ENCODE measurements at regions not wholly inside any gene's neighbourhood (a gene's known extent, or its start where the extent isn't known, plus 50 kb on each side); places are given as distances from the start of the nearest gene placed in this dataset.

- no peak for DNase-seq (ENCODE audit: low read depth in 4 of 4, low spot score in 3 of 4)
Observed at GRCh38 chr2:57886161-57886786, 160.3 kb upstream of the VRK2 start.

- DNase-seq (ENCODE audit: low read depth in 4 of 4, low spot score in 3 of 4): no peak
Observed at GRCh38 chr2:57888463-57888862, 158.1 kb upstream of the VRK2 start.

GRCh38 chr2:57890464-57890863 lies 156.1 kb upstream of the VRK2 start:
- no peak for DNase-seq (ENCODE audit: low read depth in 4 of 4, low spot score in 3 of 4)

- no peak for DNase-seq (ENCODE audit: low read depth in 4 of 4, low spot score in 3 of 4)
Observed at GRCh38 chr2:57891086-57891712, 155.4 kb upstream of the VRK2 start.

- no peak for DNase-seq (ENCODE audit: low read depth in 4 of 4, low spot score in 3 of 4)
Observed at GRCh38 chr2:57892920-57893319, 153.7 kb upstream of the VRK2 start.

GRCh38 chr2:57893347-57893746 lies 153.3 kb upstream of the VRK2 start:
- DNase-seq (ENCODE audit: low read depth in 4 of 4, low spot score in 3 of 4): no peak

GRCh38 chr2:57893786-57894185 lies 152.8 kb upstream of the VRK2 start:
- no peak for DNase-seq (ENCODE audit: low read depth in 4 of 4, low spot score in 3 of 4)

- no peak for DNase-seq (ENCODE audit: low read depth in 4 of 4, low spot score in 3 of 4)
Observed at GRCh38 chr2:57894381-57894780, 152.2 kb upstream of the VRK2 start.

GRCh38 chr2:57897920-57898319 lies 148.7 kb upstream of the VRK2 start:
- no peak for DNase-seq (ENCODE audit: low read depth in 4 of 4, low spot score in 3 of 4)

GRCh38 chr2:57899898-57900297 lies 146.7 kb upstream of the VRK2 start:
- no peak for DNase-seq (ENCODE audit: low read depth in 4 of 4, low spot score in 3 of 4)

- no peak for DNase-seq (ENCODE audit: low read depth in 4 of 4, low spot score in 3 of 4)
Observed at GRCh38 chr2:57902578-57902977, 144.0 kb upstream of the VRK2 start.

GRCh38 chr2:57906152-57906732 lies 140.4 kb upstream of the VRK2 start:
- peak in 2 of 4 donors; percentile 18 to 25 for DNase-seq (ENCODE audit: low read depth in 4 of 4, low spot score in 3 of 4)

- no peak for DNase-seq (ENCODE audit: low read depth in 4 of 4, low spot score in 3 of 4)
Observed at GRCh38 chr2:57907411-57907810, 139.2 kb upstream of the VRK2 start.

GRCh38 chr2:57908736-57909161 lies 137.9 kb upstream of the VRK2 start:
- no peak for DNase-seq (ENCODE audit: low read depth in 4 of 4, low spot score in 3 of 4)

- no peak for DNase-seq (ENCODE audit: low read depth in 4 of 4, low spot score in 3 of 4)
Observed at GRCh38 chr2:57918126-57918525, 128.5 kb upstream of the VRK2 start.

- DNase-seq (ENCODE audit: low read depth in 4 of 4, low spot score in 3 of 4): no peak
Observed at GRCh38 chr2:57920342-57920939, 126.2 kb upstream of the VRK2 start.

- DNase-seq (ENCODE audit: low read depth in 4 of 4, low spot score in 3 of 4): no peak
Observed at GRCh38 chr2:57934659-57935058, 111.9 kb upstream of the VRK2 start.

GRCh38 chr2:57936216-57936615 lies 110.4 kb upstream of the VRK2 start:
- DNase-seq (ENCODE audit: low read depth in 4 of 4, low spot score in 3 of 4): no peak

GRCh38 chr2:57937456-57937855 lies 109.2 kb upstream of the VRK2 start:
- no peak for DNase-seq (ENCODE audit: low read depth in 4 of 4, low spot score in 3 of 4)

- DNase-seq (ENCODE audit: low read depth in 4 of 4, low spot score in 3 of 4): no peak
Observed at GRCh38 chr2:57941816-57942215, 104.8 kb upstream of the VRK2 start.

- DNase-seq (ENCODE audit: low read depth in 4 of 4, low spot score in 3 of 4): no peak
Observed at GRCh38 chr2:57943315-57943714, 103.3 kb upstream of the VRK2 start.

- no peak for DNase-seq (ENCODE audit: low read depth in 4 of 4, low spot score in 3 of 4)
Observed at GRCh38 chr2:57947398-57947797, 99.2 kb upstream of the VRK2 start.
